K562 (cell line): ENCODE measurements at regions not wholly inside any gene's neighbourhood (a gene's known extent, or its start where the extent isn't known, plus 50 kb on each side); places are given as distances from the start of the nearest gene placed in this dataset.

Source experiments
- ATAC-seq: fragments of 200-7000 bp; cut with Tn5 transposase; 3 replicates; pipeline ENCODE4 v1.9.1; 2020; ENCODE audit warnings: moderate library complexity
- BruUV-seq: library from RNA; stranded (reverse); fragments of 400-500 nt; replicated peaks from 2 replicates; lab custom pipeline; 2021; lab: Mats Ljungman, UMichigan
- CTCF ChIA-PET: fragments of 300-600 bp; formaldehyde crosslinking; extraction: SDS; loops from one replicate; lab custom pipeline; 2021; ENCODE audit warnings: low intra/inter-chr PET ratio; lab: Yijun Ruan, JAX
- POLR2A ChIA-PET: fragments of 300-600, 350-650 bp; sonication (Branson Sonifier 250); formaldehyde crosslinking; extraction: SDS; loops from one replicate; lab custom pipeline; 2021; ENCODE audit warnings: antibody characterized with exemption, inconsistent platforms; lab: Yijun Ruan, JAX
- DNase-seq, 4 experiments: peaks; one replicate each; pipeline versions ENCODE4 v3.0.0 to v3.0.0-alpha.2; 2011 to 2018; ENCODE audit warnings: low spot score in 3 of 4, mixed read lengths in 3 of 4; ENCODE audit errors: extremely low read depth in 1 of 4
- FAIRE-seq: peaks from 2 replicates; lab custom pipeline; 2011; peaks lifted over from hg19 to GRCh38; lab: Jason Lieb, UNC
- H2AFZ ChIP-seq: 2 replicates; pipeline ENCODE4 v1.6.0; 2011; ENCODE audit warnings: low read depth, low read length, control low read depth, inconsistent platforms
- H3K27ac ChIP-seq: fragments of 200-600 bp; 3 replicates; pipeline ENCODE4 v1.8.0; 2011; ENCODE audit warnings: low read depth, mild to moderate bottlenecking, control low read depth, inconsistent platforms, low read length, moderate library complexity, mixed read lengths; ENCODE audit errors: extremely low read depth
- H3K27me3 ChIP-seq, 2 experiments: fragments of 300-600 bp in 1 of 2; 2 replicates in 1 of 2; 3 replicates in 1 of 2; pipeline versions ENCODE4 v1.6.0 to v1.8.0; 2011; ENCODE audit warnings: inconsistent platforms in 2 of 2, low read length in 2 of 2, mild to moderate bottlenecking in 1 of 2, mixed read lengths in 1 of 2, moderate library complexity in 1 of 2; ENCODE audit not compliant: control insufficient read depth in 2 of 2, insufficient read depth in 2 of 2
- H3K36me3 ChIP-seq: fragments of 300-600 bp; 3 replicates; pipeline ENCODE4 v1.8.0; 2011; ENCODE audit warnings: mild to moderate bottlenecking, low read length, inconsistent platforms; ENCODE audit not compliant: control insufficient read depth, insufficient read depth
- H3K4me1 ChIP-seq, 2 experiments: fragments of 200-600 bp in 1 of 2; replicated peaks in 1 of 2; 2 replicates in 1 of 2; 3 replicates in 1 of 2; pipeline versions ENCODE4 v1.5.1 to v1.8.0; 2011; ENCODE audit warnings: inconsistent platforms in 2 of 2, low read length in 2 of 2, mild to moderate bottlenecking in 1 of 2, mixed read lengths in 1 of 2, moderate library complexity in 1 of 2; ENCODE audit not compliant: control insufficient read depth in 2 of 2, insufficient read depth in 2 of 2
- H3K4me2 ChIP-seq: 2 replicates; pipeline ENCODE4 v1.6.1; 2011; ENCODE audit warnings: low read length, control low read depth, inconsistent platforms, mixed read lengths; ENCODE audit not compliant: insufficient read depth
- H3K4me3 ChIP-seq: fragments of 200-600 bp; sonication (generic), shearing (Covaris generic); 2 replicates; pipeline ENCODE4 v1.5.1; 2016; ENCODE audit warnings: control low read depth, inconsistent platforms
- H3K79me2 ChIP-seq: fragments of 200-600 bp; 3 replicates; pipeline ENCODE4 v1.8.0; 2011; ENCODE audit warnings: low read length, inconsistent platforms; ENCODE audit not compliant: control insufficient read depth, insufficient read depth
- H3K9ac ChIP-seq, 2 experiments: 2 replicates each; pipeline versions ENCODE4 v1.6.0 to v1.6.1; 2011; ENCODE audit warnings: low read depth in 2 of 2, low read length in 2 of 2, control low read depth in 1 of 2, inconsistent platforms in 1 of 2, mild to moderate bottlenecking in 1 of 2, mixed read lengths in 1 of 2; ENCODE audit not compliant: insufficient read depth in 1 of 2
- H3K9me1 ChIP-seq: one replicate; pipeline ENCODE4 v1.6.0; 2011; ENCODE audit warnings: inconsistent platforms, mild to moderate bottlenecking, low read length, moderate library complexity; ENCODE audit not compliant: control insufficient read depth, insufficient read depth
- H3K9me3 ChIP-seq: replicated peaks from 2 replicates; pipeline ENCODE4 v1.5.1; 2011; ENCODE audit warnings: low read depth, low read length, inconsistent platforms; ENCODE audit not compliant: control insufficient read depth, insufficient read depth
- H4K20me1 ChIP-seq: replicated peaks from 2 replicates; pipeline ENCODE4 v1.6.1; 2011; ENCODE audit warnings: low read length, inconsistent platforms, mixed read lengths; ENCODE audit not compliant: control insufficient read depth, insufficient read depth
- BACH1 ChIP-seq: fragments of 200-800 bp; sonication (Bioruptor generic); IDR thresholded peaks from 2 replicates; pipeline ENCODE4 v1.6.1; 2016; ENCODE audit warnings: missing genetic modification characterization, missing compliant biosample characterization
- CC2D1A ChIP-seq: fragments of 450-650 bp; IDR thresholded peaks from 2 replicates; pipeline ENCODE4 v1.6.1; 2017; ENCODE audit warnings: mild to moderate bottlenecking
- CGGBP1 ChIP-seq: fragments of 250-450 bp; sonication (Bioruptor Pico); IDR thresholded peaks from 2 replicates; pipeline ENCODE4 v1.9.0; 2021; ENCODE audit warnings: mild to moderate bottlenecking
- CTCF ChIP-seq, 3 experiments: IDR thresholded peaks in 2 of 3; conservative IDR thresholded peaks in 1 of 3; 2 replicates each; pipeline ENCODE4 v1.5.1; 2011 to 2012; ENCODE audit warnings: low read length in 3 of 3, mild to moderate bottlenecking in 3 of 3, control low read depth in 2 of 3, improper control_type of control experiment in 1 of 3, inconsistent platforms in 1 of 3, low read depth in 1 of 3, mixed read lengths in 1 of 3, moderate library complexity in 1 of 3; ENCODE audit not compliant: insufficient read depth in 2 of 3
- CTCFL ChIP-seq: IDR thresholded peaks from 2 replicates; pipeline ENCODE4 v1.6.1; 2011; ENCODE audit warnings: borderline replicate concordance, low read depth, mild to moderate bottlenecking, moderate library complexity, low read length; ENCODE audit not compliant: insufficient read depth, poor library complexity, severe bottlenecking
- HNRNPL ChIP-seq: fragments of 200-400 bp; formaldehyde crosslinking; IDR thresholded peaks from 2 replicates; pipeline ENCODE4 v1.6.1; 2017; ENCODE audit warnings: low read depth, mild to moderate bottlenecking, low read length
- PYGO2 ChIP-seq: fragments of 450-650 bp; IDR thresholded peaks from 2 replicates; pipeline ENCODE4 v1.6.1; 2016; ENCODE audit warnings: mild to moderate bottlenecking, missing genetic modification characterization, moderate library complexity, missing compliant biosample characterization
- RAD21 ChIP-seq, 2 experiments: fragments of 250-450 bp in 1 of 2; fragments of 450-650 bp in 1 of 2; sonication (Bioruptor Pico) in 1 of 2; formaldehyde crosslinking in 1 of 2; IDR thresholded peaks in 1 of 2; conservative IDR thresholded peaks in 1 of 2; 2 replicates each; pipeline versions ENCODE4 v1.4.0 to v1.8.0; 2020 to 2022; ENCODE audit warnings: mild to moderate bottlenecking in 2 of 2, moderate library complexity in 1 of 2
- RCOR1 ChIP-seq, 2 experiments: IDR thresholded peaks; 2 replicates each; pipeline ENCODE4 v1.6.1; 2012; ENCODE audit warnings: low read depth in 2 of 2, low read length in 2 of 2, borderline replicate concordance in 1 of 2, improper control_type of control experiment in 1 of 2
- RHOXF2B ChIP-seq: fragments of 250-450 bp; sonication (Bioruptor Pico); conservative IDR thresholded peaks from 2 replicates; pipeline ENCODE4 v1.5.1; 2021
- SNIP1 ChIP-seq: fragments of 450-650 bp; IDR thresholded peaks from 2 replicates; pipeline ENCODE4 v1.7.1; 2017; ENCODE audit warnings: low read depth, mild to moderate bottlenecking
- TCF7 ChIP-seq: sonication (generic); IDR thresholded peaks from 2 replicates; pipeline ENCODE4 v1.6.1; 2016; ENCODE audit warnings: antibody characterized with exemption, borderline replicate concordance
- TCF7L2 ChIP-seq: fragments of 150-350 bp; IDR thresholded peaks from 2 replicates; pipeline ENCODE4 v1.6.1; 2016; ENCODE audit warnings: low read depth, mild to moderate bottlenecking, low read length, moderate library complexity
- TEAD4 ChIP-seq, 2 experiments: sonication (generic) in 1 of 2; formaldehyde crosslinking in 1 of 2; IDR thresholded peaks; 2 replicates each; pipeline versions ENCODE4 v1.6.1 to v1.8.0; 2012 to 2022; ENCODE audit warnings: borderline replicate concordance in 1 of 2, inconsistent platforms in 1 of 2, low read length in 1 of 2, mild to moderate bottlenecking in 1 of 2, missing genetic modification reagents in 1 of 2
- THAP12 ChIP-seq: fragments of 250-450 bp; sonication (Bioruptor Pico); IDR thresholded peaks from 2 replicates; pipeline ENCODE4 v1.9.0; 2021; ENCODE audit warnings: mild to moderate bottlenecking, inconsistent platforms
- ZKSCAN8 ChIP-seq: fragments of 200-800 bp; sonication (Bioruptor generic); IDR thresholded peaks from 2 replicates; pipeline ENCODE4 v1.6.1; 2016; ENCODE audit warnings: missing genetic modification characterization, missing compliant biosample characterization
- WGBS: fragments of 100-300 bp; shearing (Covaris generic); methylation state at CpG from one replicate; pipeline ENCODE4 v1.1.6; 2016; ENCODE audit warnings: low coverage, mixed read lengths; ENCODE audit not compliant: insufficient coverage; ENCODE audit errors: missing lambda C conversion rate; 5-methylcytosine and 5-hydroxymethylcytosine counted together
- in situ Hi-C: fragments of 300-500 bp; cut with MboI; formaldehyde crosslinking; loops from 4 replicates; pipeline ENCODE4 v1.15.0; 2018; ENCODE audit warnings: inconsistent platforms, mixed read lengths
- intact Hi-C: fragments of 100-400 bp; cut with micrococcal nuclease; formaldehyde crosslinking; loops from 2 replicates; pipeline ENCODE4 v1.14.2; 2022

- POLR2A ChIA-PET, result interaction anchor here (1.1 kb wide), 1 partner anchor 22 kb away, joined by 3 read pairs; no protein-coding TSS in a partner anchor
- WGBS, result under 1% methylated on average over 9 of the region's 9 CpGs
- DNase-seq, result peak; percentile 29 to 39 (median 34)
- TF ChIP-seq ZKSCAN8 (no peak), RCOR1 (IDR thresholded peaks at IDR 0.05; ENCODE audit: borderline replicate concordance in 1 of 2, low read depth in 2 of 2, low read length in 2 of 2) (no peak), HNRNPL (no peak), THAP12 (CRISPR knock-in tag) (no peak), SNIP1 (no peak), RAD21 (CRISPR knock-in tag; conservative IDR thresholded peaks at IDR 0.05 in 1 of 2, IDR thresholded peaks at IDR 0.05 in 1 of 2) (peak in 1 of 2 experiments; percentile 13; a peak in 1 of 4 replicates), BACH1 (tag) (no peak), TEAD4 (IDR thresholded peaks at IDR 0.05; ENCODE audit: low read length) (no peak), TEAD4 (CRISPR knock-in tag; IDR thresholded peaks at IDR 0.05; ENCODE audit: borderline replicate concordance) (no peak), RHOXF2B (CRISPR knock-in tag) (no peak), CTCF (IDR thresholded peaks at IDR 0.05 in 2 of 3, conservative IDR thresholded peaks at IDR 0.05 in 1 of 3; ENCODE audit: insufficient read depth in 2 of 3, low read depth in 1 of 3, low read length in 3 of 3) (peak; percentile 55 to 73 (median 64)), TCF7L2 (no peak), TCF7 (no peak), PYGO2 (no peak), CGGBP1 (no peak), CTCFL (peak; percentile 74), CC2D1A (no peak)
These were observed 245.1 kb downstream of the MYLK4 start for GRCh38 chr6:2505624-2506023.

More at GRCh38 chr6:2505624-2506023, 245.1 kb downstream of the MYLK4 start:
- no peak overlapping the region for H3K4me3 ChIP-seq
- peak; percentile 70 for ATAC-seq
- peak; percentile 51 for FAIRE-seq
- no peaks in the 10 kb centered on the region for H3K36me3 ChIP-seq
- H3K79me2 ChIP-seq, result no peaks in the 10 kb centered on the region
- in situ Hi-C loops, result no loop called here
- no peaks in the 10 kb centered on the region for H3K9me1 ChIP-seq
- H3K4me2 ChIP-seq, result no peak overlapping the region
- no TSS peak for BruUV-seq
- no peak overlapping the region for H3K27ac ChIP-seq
- intact Hi-C loops, result loop anchor here (5.0 kb wide), 1 partner anchor 127 kb away; no protein-coding TSS in a partner anchor
- no peaks in the 10 kb centered on the region for H3K9me3 ChIP-seq
- H2AFZ ChIP-seq, result no peak overlapping the region
- H3K9ac ChIP-seq, result no peak overlapping the region
- no peaks in the 10 kb centered on the region for H4K20me1 ChIP-seq
- peaks cover 18 to 27% of the 10 kb centered on the region in 2 experiments for H3K27me3 ChIP-seq
- H3K4me1 ChIP-seq, result no peaks in the 10 kb centered on the region
- CTCF ChIA-PET, result no interaction called here
